NCI-H2107 treated with DMSO at 0.1 percent for 48 hours (cell line): ENCODE measurements at regions not wholly inside any gene's neighbourhood (a gene's known extent, or its start where the extent isn't known, plus 50 kb on each side); places are given as distances from the start of the nearest gene placed in this dataset.

Source experiments
- DNase-seq: peaks from one replicate; lab custom pipeline; 2025; ENCODE audit not compliant: unreplicated experiment; lab: John Stamatoyannopoulos, UW

DNA sequence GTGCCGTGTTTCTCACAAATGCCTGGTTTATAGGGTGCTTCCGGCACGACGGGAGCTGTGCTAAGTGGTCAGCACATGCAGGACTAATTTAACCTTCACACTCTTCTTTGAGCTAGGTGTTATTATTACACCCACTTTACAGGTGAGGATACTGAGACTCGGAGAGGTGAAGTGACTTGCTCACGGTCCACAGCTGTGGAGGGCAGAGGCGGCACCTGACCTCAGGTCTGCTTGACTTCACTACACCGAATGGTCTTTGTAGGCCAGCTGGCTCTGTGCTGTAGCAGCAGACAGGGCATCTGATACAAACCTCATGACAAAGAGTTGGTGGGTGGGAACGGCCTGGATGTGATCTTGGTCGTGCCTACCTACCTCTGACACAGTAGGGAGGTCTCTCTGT lies 102.0 kb upstream of the BOD1 start:
- DNase-seq = no peak

DNA sequence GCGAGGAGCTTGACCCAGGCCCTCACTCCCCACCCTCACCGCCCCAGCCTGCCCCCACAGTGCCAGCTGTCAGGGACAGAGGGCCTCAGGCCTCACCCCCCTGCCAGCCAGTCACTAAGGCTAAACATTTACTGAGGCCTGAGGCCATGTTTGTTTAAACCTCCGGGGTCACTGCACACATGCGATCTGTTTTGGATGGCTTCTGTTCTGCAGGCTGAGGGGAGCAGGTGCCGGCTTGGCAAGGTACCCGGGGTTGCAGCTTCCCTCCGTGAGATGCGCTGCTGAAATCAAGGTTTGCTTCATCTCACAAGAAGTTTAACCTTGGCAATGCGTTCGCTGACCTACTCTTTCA lies 103.3 kb upstream of the BOD1 start:
- no peak for DNase-seq

GRCh38 chr5:173720286-173720952 lies 104.0 kb upstream of the BOD1 start:
- no peak for DNase-seq

GRCh38 chr5:173720953-173721600 lies 104.6 kb upstream of the BOD1 start:
- DNase-seq = no peak

GRCh38 chr5:173721601-173722232 lies 105.3 kb upstream of the BOD1 start:
- no peak for DNase-seq

DNA sequence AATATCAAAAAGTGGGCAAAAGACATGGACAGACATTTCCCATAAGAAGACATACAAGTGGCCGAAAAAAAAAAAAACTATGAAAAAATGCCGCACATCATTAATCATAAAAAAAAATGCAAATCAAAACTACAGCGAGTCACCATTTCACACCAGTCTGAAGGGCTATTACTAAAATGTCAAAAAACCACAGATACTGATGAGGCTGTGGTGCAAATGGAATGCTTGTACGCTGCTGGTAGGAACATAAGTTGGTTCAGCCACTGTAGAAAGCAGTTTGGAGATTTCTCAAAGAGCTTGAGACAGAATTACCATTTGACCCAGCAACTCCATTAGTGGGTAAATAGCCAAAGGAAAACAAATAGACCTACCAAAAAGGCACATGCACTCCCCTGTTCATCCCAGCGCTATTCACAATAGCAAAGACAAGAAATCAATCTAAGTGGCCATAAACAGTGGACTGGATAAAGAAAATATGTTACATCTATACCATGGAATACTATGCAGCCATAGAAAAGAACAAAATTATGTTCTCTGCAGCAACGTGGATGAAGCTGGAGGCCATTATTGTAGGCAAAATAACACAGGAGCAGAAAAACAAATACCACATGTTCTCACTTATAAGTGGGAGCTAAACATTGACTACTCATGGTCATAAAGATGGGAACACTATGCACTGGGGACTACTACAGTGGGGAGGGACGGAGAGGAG lies 110.6 kb upstream of the BOD1 start:
- DNase-seq = no peak

DNA sequence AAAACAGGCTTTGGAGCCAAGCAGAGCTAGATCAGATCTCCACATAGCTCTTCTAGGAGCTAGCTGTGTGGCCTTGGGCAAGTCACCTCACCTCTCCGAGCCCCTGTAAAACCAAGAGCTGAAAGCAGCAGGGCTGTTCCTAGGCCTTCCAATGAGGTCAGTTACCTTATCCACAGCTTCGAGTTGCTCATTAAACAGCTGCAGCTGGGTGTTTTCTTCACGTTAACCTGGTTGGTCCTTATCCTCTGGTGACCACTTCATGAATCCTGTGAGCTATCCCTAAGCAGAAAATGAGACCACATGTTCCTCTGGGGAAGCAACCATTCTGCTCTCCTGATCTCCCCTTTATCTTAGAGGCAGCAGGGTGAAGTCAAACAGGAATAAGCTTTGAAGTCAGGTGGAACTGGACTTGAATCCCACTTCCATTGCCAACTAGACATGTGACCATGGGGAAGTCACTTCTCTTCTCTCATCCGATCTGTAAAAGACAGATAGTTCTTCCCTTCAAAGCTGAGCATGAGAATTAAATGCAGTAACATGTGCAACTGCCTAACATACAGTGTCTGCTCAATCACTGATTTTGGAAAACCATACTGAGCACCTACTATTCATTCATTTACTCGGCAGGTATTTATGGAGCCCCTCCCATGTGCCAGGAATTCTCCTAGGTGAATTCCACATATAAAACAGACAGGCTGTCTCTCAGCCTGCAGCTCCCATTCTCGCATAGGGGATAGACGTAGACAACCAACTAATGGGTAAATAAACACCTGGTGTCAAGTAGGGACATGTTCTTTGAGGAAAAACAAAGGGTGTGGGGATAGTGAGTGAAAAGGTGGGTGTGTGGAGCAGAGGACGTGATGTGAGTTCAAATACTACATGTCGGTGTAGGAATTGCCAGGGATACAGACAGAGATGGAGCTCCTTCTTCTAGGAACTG lies 111.7 kb upstream of the BOD1 start:
- no peak for DNase-seq

DNA sequence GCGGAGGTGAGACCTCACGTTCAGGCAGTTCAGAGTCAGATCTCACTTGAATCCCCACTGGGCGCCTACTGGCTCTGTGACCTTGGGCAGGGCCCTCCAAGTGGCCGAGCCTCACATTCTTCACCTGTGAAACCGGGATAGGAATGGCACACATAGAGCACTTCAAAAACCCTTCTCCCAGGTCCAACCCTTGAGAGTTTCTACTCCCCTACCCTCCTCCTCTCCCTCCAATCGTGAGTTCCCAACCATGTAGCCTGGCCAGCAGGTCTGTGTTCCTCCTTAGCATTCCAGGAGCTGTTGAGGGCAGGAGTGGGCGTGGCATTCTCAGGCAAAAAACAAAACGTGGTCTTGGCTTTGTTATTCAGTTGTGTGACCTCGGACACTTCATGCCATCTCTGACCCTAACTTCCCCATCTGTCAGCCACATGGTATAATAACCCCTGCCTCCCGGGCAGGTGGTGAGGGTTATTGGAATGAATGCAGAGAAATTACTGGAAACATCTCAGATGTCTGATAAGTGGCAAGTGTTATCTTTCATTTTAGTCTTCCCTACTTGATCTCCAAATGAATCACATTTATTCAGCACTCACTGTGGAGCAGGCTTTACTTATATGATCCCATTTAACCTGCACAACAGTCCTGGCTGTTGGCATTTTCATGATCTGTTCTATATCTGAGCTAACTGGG lies 112.8 kb upstream of the BOD1 start:
- no peak for DNase-seq

DNA sequence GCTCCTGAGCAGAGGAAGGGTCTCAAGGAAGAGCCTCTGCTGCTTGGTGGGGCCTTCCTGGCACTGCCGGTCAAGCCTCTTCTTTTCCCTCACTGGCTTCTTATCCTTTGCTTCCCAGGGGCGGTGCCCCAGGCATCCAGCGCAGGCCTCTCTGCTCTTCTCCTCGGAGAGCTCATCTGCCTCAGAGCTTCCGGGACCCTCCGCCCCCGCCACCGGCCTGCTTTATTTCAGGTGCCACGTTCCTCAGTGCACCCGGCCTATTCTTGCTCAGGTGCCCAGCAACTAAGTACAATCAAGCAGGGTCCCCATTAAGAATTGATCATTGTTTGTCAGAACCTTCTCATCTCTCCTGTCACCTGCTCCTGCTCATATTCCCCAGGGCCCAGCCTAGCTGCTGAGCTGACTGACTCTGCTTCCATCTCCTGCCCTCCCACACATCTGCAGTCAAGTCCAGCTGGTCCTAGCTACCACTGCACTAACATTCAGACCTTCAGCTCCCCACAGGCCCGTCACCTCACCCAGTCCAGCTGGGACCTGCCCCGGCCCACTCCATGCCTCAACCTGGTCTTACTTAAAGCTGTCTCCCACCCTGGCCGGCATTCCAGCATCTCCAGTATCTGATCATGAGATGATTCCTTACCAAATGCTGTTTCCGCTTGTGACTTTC lies 114.3 kb upstream of the BOD1 start:
- no peak for DNase-seq

DNA sequence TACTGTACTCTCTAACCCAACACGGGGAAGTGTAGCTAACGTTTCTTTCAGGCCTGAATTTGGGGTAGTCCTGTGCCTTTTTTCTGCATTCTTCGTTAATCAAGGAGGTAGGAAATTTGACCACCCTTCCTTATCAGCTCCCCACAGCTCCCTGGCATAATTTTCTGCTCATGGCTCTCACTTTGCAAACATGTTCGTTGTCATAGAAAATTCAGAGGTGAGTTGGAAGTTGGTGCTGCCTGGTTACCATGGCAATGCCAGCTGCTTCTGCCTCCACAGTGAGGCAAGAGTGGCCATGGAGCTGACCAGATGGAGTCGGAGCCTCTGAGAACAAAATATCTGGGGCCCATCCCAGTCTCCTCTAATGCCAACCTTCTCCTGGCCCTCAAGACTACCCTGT lies 116.6 kb upstream of the BOD1 start:
- DNase-seq = no peak

- no peak for DNase-seq
These were observed 117.0 kb upstream of the BOD1 start for GRCh38 chr5:173733425-173733824.

DNA sequence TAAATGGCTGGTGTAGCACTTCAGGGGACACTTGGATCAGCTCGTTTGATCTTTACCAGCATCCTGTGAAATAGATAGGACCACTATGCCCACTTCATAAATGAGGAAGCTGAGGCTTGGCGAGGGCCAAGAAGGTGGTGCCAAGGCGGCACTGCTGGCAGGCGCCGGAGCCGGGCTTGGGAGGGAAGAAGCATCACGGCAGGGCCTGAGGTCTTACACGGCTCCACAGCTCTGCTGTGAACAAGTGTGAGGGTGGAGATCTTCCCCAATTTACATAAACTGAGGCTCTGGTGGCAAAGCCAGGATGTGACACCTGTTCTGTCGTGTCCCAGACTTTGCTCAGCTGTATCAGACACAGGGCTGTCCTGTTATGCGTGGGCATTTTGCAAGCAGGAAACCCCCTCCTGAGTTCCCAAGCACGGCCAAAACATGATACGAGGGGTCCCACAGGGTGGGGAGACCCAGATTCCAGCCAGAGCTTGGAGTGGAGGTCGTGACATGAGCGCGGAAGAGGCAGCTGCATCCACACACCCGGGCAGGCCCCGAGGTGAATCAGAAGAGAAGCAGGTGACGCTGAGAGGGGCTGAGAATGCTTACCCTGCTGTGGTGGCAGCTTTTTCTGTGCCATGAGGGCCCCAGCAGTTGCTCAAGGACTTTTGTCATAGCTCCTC lies 117.5 kb upstream of the BOD1 start:
- peak; percentile 22 for DNase-seq

DNA sequence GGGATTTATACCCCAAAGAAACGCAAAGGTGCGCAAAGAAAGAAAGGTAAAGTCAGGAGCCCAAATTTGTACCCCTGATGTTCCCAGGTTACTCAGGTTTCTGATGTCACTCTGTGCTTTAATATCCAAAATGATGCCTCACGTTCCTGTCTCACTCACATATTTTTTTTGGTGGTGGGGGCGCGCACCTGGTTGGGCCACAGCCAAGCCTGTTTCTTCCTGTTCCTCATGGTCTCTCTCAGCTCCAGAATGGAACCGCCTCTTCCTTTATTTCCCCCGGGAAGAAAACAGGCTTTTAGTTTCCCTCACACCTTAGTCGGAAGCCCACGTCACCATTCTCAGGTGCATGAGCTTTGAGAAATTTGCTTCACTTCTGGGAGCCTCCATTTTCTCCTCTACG lies 118.3 kb upstream of the BOD1 start:
- no peak for DNase-seq

DNA sequence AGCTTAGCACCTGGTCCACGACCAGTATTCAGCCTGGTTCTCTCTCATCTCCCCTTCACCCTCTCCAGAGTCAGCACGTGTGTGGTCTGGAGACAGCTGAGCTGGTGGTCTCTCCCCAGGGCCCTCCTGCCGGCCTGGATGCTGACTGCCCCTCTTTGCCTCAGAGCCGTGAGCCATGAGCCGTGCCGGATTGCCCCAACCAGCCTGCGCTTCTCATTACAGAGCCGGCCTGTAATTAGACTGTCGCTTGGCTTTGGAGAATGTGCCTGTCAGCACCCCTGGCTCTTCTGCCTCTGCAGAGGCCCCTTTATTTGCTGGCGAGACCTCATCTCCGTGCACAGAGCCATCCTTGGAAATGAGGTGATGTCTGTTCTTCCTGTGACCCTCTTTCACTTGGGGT lies 118.7 kb upstream of the BOD1 start:
- no peak for DNase-seq

- DNase-seq = no peak
These were observed 119.2 kb upstream of the BOD1 start for GRCh38 chr5:173735691-173736090.

DNA sequence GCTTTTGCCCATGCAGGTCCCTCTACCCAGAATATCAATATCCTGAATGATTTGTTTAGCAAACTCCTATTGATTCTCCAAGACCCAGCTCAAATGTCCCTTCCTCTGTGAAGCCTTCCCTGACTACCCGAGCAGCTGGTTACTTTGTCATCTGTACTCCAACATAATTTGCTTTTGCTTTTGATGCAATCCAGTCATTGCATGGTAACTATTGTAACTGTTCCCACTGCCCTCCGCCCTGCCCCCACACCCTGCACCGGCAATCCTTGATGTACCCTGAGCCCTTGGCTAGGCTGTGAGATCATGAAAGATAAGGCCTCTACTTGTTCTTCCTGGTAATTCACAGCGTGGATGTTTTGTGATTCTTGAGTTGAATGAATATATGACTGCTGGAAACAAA lies 119.9 kb upstream of the BOD1 start:
- no peak for DNase-seq

GRCh38 chr5:173736923-173737412 lies 120.5 kb upstream of the BOD1 start:
- DNase-seq = no peak

DNA sequence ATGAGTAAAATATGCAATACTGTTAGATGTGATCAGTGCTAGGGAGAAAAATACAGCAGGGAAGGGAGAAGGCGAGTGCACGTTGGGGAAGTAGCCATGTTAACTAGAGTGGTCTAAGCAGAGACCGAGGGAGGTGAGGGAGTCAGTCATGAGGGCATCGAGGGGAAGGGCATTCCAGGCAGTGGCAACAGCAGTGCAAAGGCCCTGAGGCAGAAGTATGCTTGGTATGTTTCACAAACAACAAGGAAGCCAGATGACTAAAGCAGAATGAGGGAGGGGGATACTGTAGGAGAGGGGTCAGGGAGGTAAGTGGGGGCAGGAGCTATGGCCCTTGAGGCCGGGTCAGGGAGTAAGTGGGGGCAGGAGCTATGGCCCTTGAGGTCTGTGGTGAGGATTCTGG lies 123.3 kb upstream of the BOD1 start:
- no peak for DNase-seq

GRCh38 chr5:173740400-173740799 lies 124.0 kb upstream of the BOD1 start:
- no peak for DNase-seq
